HCT116 (cell line): ENCODE measurements at regions not wholly inside any gene's neighbourhood (a gene's known extent, or its start where the extent isn't known, plus 50 kb on each side); places are given as distances from the start of the nearest gene placed in this dataset.

Experiments used
- CTCF ChIP-seq, 3 experiments: fragments of 200-600 bp in 1 of 3; sonication (generic) in 1 of 3; IDR thresholded peaks in 2 of 3; conservative IDR thresholded peaks in 1 of 3; 2 replicates each; pipeline ENCODE4 v1.5.1; 2012 to 2017; ENCODE audit warnings: low read depth in 2 of 3, low read length in 2 of 3, antibody characterized with exemption in 1 of 3, borderline replicate concordance in 1 of 3, control low read depth in 1 of 3, mild to moderate bottlenecking in 1 of 3, mixed read lengths in 1 of 3, mixed run types in 1 of 3, moderate library complexity in 1 of 3; ENCODE audit not compliant: insufficient read depth in 1 of 3
- ZFX ChIP-seq: fragments of 450-650 bp; IDR thresholded peaks from 2 replicates; pipeline ENCODE4 v1.6.1; 2017

GRCh38 chr3:40862946-40863345 lies 336.4 kb upstream of the CTNNB1 start:
- TF ChIP-seq ZFX (no peak), CTCF (IDR thresholded peaks at IDR 0.05 in 2 of 3, conservative IDR thresholded peaks at IDR 0.05 in 1 of 3; ENCODE audit: borderline replicate concordance in 1 of 3, insufficient read depth in 1 of 3, low read depth in 2 of 3, low read length in 2 of 3) (no peak)
